ENCODE measurements at regions not wholly inside any gene's neighbourhood (a gene's known extent, or its start where the extent isn't known, plus 50 kb on each side); places are given as distances from the start of the nearest gene placed in this dataset.

DNA sequence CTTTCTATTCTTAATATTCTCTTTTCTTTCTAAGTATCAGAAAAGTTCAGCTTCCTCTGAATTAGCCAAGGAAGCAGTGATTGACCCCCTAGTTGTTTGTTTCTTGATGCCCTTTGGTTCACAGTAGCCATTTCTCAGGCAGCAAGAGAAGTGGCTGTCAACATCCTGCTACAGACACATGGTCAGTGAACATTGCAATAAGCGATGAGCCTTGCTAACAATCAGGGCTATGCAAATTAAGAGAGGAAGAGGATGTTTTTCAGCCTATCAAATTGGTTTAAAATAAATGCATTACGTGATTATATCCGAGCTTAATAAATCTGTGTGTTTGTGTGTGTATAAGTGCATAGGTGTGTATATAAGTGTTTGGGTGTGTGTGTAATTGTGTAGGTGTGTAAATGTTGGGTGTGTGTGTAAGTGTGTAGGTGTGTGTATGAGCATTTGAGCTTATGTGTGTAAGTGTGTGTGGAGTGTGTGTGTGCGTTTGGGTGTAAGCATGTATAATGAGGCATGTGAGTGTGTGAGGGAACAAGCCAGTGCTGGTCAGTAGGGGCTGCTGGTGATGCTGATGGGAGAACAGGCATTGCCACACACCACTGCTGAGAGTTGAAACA, 78.1 kb upstream of the XCR1 start:
- H3K27me3 ChIP-seq (ENCODE audit: control insufficient read depth in 1 of 2, insufficient read depth in 2 of 2, low read length in 2 of 2): no peaks in the 10 kb centered on the region; a peak in 1 of 5 replicates
- FAIRE-seq: no peak
- in situ Hi-C loops (cut with HindIII; ENCODE audit: extremely low pct_ligation_motif_present, low pct_unique_long_range_greater_than_20kb): no loop called here
- TF ChIP-seq NRL (CRISPR knock-in tag; IDR thresholded peaks at IDR 0.05; ENCODE audit: borderline replicate concordance): no peak
- no peak for TF ChIP-seq ZFP41 (CRISPR knock-in tag; IDR thresholded peaks at IDR 0.05; ENCODE audit: borderline replicate concordance)
- TF ChIP-seq, protein P1, sequence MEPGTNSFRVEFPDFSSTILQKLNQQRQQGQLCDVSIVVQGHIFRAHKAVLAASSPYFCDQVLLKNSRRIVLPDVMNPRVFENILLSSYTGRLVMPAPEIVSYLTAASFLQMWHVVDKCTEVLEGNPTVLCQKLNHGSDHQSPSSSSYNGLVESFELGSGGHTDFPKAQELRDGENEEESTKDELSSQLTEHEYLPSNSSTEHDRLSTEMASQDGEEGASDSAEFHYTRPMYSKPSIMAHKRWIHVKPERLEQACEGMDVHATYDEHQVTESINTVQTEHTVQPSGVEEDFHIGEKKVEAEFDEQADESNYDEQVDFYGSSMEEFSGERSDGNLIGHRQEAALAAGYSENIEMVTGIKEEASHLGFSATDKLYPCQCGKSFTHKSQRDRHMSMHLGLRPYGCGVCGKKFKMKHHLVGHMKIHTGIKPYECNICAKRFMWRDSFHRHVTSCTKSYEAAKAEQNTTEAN (CRISPR knock-in tag; conservative IDR thresholded peaks at IDR 0.05): no peak
- no peak for TF ChIP-seq SOX13 (IDR thresholded peaks at IDR 0.05)
- TF ChIP-seq SOX13 (CRISPR knock-in tag; conservative IDR thresholded peaks at IDR 0.05 in 1 of 2, IDR thresholded peaks at IDR 0.05 in 1 of 2): no peak
- TF ChIP-seq ZSCAN31 (CRISPR knock-in tag; IDR thresholded peaks at IDR 0.05; ENCODE audit: low read depth): no peak
- TF ChIP-seq, protein P2, sequence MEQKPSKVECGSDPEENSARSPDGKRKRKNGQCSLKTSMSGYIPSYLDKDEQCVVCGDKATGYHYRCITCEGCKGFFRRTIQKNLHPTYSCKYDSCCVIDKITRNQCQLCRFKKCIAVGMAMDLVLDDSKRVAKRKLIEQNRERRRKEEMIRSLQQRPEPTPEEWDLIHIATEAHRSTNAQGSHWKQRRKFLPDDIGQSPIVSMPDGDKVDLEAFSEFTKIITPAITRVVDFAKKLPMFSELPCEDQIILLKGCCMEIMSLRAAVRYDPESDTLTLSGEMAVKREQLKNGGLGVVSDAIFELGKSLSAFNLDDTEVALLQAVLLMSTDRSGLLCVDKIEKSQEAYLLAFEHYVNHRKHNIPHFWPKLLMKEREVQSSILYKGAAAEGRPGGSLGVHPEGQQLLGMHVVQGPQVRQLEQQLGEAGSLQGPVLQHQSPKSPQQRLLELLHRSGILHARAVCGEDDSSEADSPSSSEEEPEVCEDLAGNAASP (CRISPR knock-in tag; IDR thresholded peaks at IDR 0.05; ENCODE audit: borderline replicate concordance): no peak
- no peak for TF ChIP-seq SNAPC2 (CRISPR knock-in tag; IDR thresholded peaks at IDR 0.05)
- no peak for TF ChIP-seq BCL6 (CRISPR knock-in tag; IDR thresholded peaks at IDR 0.05)
- TF ChIP-seq SP4 (CRISPR knock-in tag; IDR thresholded peaks at IDR 0.05): no peak
- no peak for TF ChIP-seq ZNF75D (CRISPR knock-in tag; IDR thresholded peaks at IDR 0.05; ENCODE audit: borderline replicate concordance)
- no peak for TF ChIP-seq ZNF816 (CRISPR knock-in tag; IDR thresholded peaks at IDR 0.05; ENCODE audit: borderline replicate concordance)
- no peak for TF ChIP-seq MED8 (CRISPR knock-in tag; IDR thresholded peaks at IDR 0.05; ENCODE audit: insufficient replicate concordance)
- no peak for TF ChIP-seq ZNF775 (CRISPR knock-in tag; IDR thresholded peaks at IDR 0.05; ENCODE audit: borderline replicate concordance)
- no peaks in the 10 kb centered on the region for H3K79me2 ChIP-seq (ENCODE audit: insufficient read depth, low read length)
- ChIA-PET POLR2A (no interaction called here), CTCF (ENCODE audit: low intra/inter-chr PET ratio, low total read pairs) (no interaction called here)
- whole genome bisulfite sequencing (ENCODE audit: low lambda C conversion rate): 19% methylated on average over 4 of the region's 4 CpGs
- no peaks in the 10 kb centered on the region for H4K20me1 ChIP-seq (ENCODE audit: insufficient read depth, low read length)
- no peak overlapping the region for H3K4me2 ChIP-seq (ENCODE audit: low read depth, low read length)
- no peak for DNase-seq (ENCODE audit: low spot score)
- H3K9ac ChIP-seq (ENCODE audit: insufficient read depth, low read depth, low read length): no peak overlapping the region
- no peak for ATAC-seq
- H2AFZ ChIP-seq (ENCODE audit: low read length): no peak overlapping the region
- H3K36me3 ChIP-seq (replicated peaks in 1 of 2; ENCODE audit: control insufficient read depth in 1 of 2, insufficient read depth in 2 of 2, low read length in 2 of 2): no peaks in the 10 kb centered on the region
- H3K27ac ChIP-seq (ENCODE audit: extremely low read length, insufficient read depth, low read length): no peak overlapping the region
- H3K9me3 ChIP-seq (ENCODE audit: low read length): no peaks in the 10 kb centered on the region
- BruUV-seq (replicated peaks): no TSS peak
- no peaks in the 10 kb centered on the region for H3K4me1 ChIP-seq (ENCODE audit: insufficient read depth, low read length)
- intact Hi-C loops (cut with micrococcal nuclease; ENCODE audit: unreplicated experiment): no loop called here
- no peak overlapping the region for H3K4me3 ChIP-seq (replicated peaks in 1 of 3; ENCODE audit: insufficient read depth in 1 of 3, low read depth in 2 of 3, low read length in 3 of 3)

All from HepG2 (cell line).